Breast epithelium (tissue), 4 donors: ENCODE measurements at regions not wholly inside any gene's neighbourhood (a gene's known extent, or its start where the extent isn't known, plus 50 kb on each side); places are given as distances from the start of the nearest gene placed in this dataset.

ENCODE experiments used
- DNase-seq, 2 donors: peaks; one replicate each; pipeline ENCODE4 v3.0.0-alpha.2; 2019; ENCODE audit warnings: low spot score in 2 of 2
- H3K27ac ChIP-seq, 2 donors: fragments of 200-600 bp; sonication (generic) in 1 of 2; one replicate each; pipeline ENCODE4 v1.5.1; 2016 to 2019; ENCODE audit warnings: mild to moderate bottlenecking in 1 of 2
- H3K27me3 ChIP-seq, 2 donors: fragments of 200-600 bp; sonication (generic) in 1 of 2; one replicate each; pipeline versions ENCODE4 v1.5.1 to v1.6.0; 2017 to 2019; ENCODE audit warnings: control low read depth in 1 of 2, mild to moderate bottlenecking in 1 of 2
- H3K36me3 ChIP-seq: fragments of 200-600 bp; one replicate; pipeline ENCODE4 v1.5.1; 2019
- H3K4me1 ChIP-seq, 2 donors: fragments of 200-600 bp; sonication (generic); one replicate each; pipeline ENCODE4 v1.5.1; 2016 to 2019; ENCODE audit warnings: control low read depth in 1 of 2
- H3K4me3 ChIP-seq, 3 donors: fragments of 200-600 bp; sonication (generic); 1 replicate in 2 of 3; 2 replicates in 1 of 3; pipeline ENCODE4 v1.5.1; 2016 to 2019; ENCODE audit warnings: mild to moderate bottlenecking in 3 of 3, moderate library complexity in 2 of 3
- H3K9me3 ChIP-seq, 2 donors: fragments of 200-600 bp; sonication (generic) in 1 of 2; one replicate each; pipeline ENCODE4 v1.5.1; 2016 to 2019; ENCODE audit warnings: control low read depth in 1 of 2
- POLR2A ChIP-seq: fragments of 450-650 bp; IDR thresholded peaks from one replicate; pipeline ENCODE4 v1.6.1; 2016; ENCODE audit warnings: antibody characterized with exemption, mild to moderate bottlenecking, moderate library complexity
- POLR2AphosphoS5 ChIP-seq, 3 donors: sonication (generic); formaldehyde crosslinking; IDR thresholded peaks; one replicate each; pipeline ENCODE4 v1.6.1; 2017; ENCODE audit warnings: antibody characterized with exemption in 3 of 3
- intact Hi-C: fragments of 100-400 bp; cut with DNase I; formaldehyde crosslinking; loops from one replicate; pipeline ENCODE4 v1.15.1; 2023; ENCODE audit warnings: low total_unique reads
- TF ChIP-seq, protein P1 (sequence below), 3 donors: fragments of 450-650 bp; IDR thresholded peaks; one replicate each; pipeline ENCODE4 v1.5.1; 2016 to 2017; ENCODE audit warnings: antibody characterized with exemption in 3 of 3, mild to moderate bottlenecking in 3 of 3, moderate library complexity in 3 of 3

GRCh38 chr9:115226152-115226551, 108.2 kb upstream of the TNC start:
- no peak for DNase-seq
- Histone ChIP-seq H3K27ac (no peak overlapping the region), H3K4me3 (no peak overlapping the region), H3K27me3 (no peaks in the 10 kb centered on the region), H3K9me3 (no peaks in the 10 kb centered on the region), H3K36me3 (no peaks in the 10 kb centered on the region), H3K4me1 (no peaks in the 10 kb centered on the region)
- no peak for TF ChIP-seq POLR2AphosphoS5 (IDR thresholded peaks at IDR 0.05)
- no peak for TF ChIP-seq POLR2A
- TF ChIP-seq, protein P1, sequence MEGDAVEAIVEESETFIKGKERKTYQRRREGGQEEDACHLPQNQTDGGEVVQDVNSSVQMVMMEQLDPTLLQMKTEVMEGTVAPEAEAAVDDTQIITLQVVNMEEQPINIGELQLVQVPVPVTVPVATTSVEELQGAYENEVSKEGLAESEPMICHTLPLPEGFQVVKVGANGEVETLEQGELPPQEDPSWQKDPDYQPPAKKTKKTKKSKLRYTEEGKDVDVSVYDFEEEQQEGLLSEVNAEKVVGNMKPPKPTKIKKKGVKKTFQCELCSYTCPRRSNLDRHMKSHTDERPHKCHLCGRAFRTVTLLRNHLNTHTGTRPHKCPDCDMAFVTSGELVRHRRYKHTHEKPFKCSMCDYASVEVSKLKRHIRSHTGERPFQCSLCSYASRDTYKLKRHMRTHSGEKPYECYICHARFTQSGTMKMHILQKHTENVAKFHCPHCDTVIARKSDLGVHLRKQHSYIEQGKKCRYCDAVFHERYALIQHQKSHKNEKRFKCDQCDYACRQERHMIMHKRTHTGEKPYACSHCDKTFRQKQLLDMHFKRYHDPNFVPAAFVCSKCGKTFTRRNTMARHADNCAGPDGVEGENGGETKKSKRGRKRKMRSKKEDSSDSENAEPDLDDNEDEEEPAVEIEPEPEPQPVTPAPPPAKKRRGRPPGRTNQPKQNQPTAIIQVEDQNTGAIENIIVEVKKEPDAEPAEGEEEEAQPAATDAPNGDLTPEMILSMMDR (IDR thresholded peaks at IDR 0.05) = no peak
- intact Hi-C loops = no loop called here

DNA sequence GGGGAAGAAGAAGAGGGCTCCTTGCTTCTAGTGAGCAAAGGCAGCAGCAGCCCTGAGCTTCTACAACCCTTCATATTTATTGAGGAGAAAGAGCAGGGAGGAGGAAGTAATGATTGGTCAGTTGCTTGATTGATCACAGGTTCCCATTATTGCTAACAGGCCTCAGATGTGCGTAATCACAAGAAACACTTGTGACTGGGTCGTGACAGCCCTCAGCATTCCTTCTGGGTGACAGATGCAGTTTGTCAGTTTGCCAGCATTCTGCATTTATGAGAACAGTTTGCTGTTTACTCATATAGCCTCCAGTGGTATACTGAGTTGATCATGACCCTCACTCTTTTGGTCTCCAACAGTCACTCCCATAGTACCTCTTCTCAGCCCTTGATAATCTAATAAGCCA, 111.5 kb upstream of the TNC start:
- Histone ChIP-seq H3K36me3 (no peaks in the 10 kb centered on the region), H3K27me3 (no peaks in the 10 kb centered on the region), H3K4me1 (no peaks in the 10 kb centered on the region), H3K4me3 (no peak overlapping the region), H3K27ac (no peak overlapping the region), H3K9me3 (no peaks in the 10 kb centered on the region)
- intact Hi-C loops = no loop called here
- DNase-seq = no peak
- TF ChIP-seq, protein P1 (IDR thresholded peaks at IDR 0.05) = no peak
- TF ChIP-seq POLR2AphosphoS5 (IDR thresholded peaks at IDR 0.05) (no peak), POLR2A (no peak)

- no peak for DNase-seq
- TF ChIP-seq POLR2AphosphoS5 (IDR thresholded peaks at IDR 0.05) (no peak), POLR2A (no peak)
- TF ChIP-seq, protein P1 (IDR thresholded peaks at IDR 0.05) = no peak
- H3K36me3 ChIP-seq = no peaks in the 10 kb centered on the region
- H3K4me1 ChIP-seq = no peaks in the 10 kb centered on the region
- no peaks in the 10 kb centered on the region for H3K27me3 ChIP-seq
- intact Hi-C loops = no loop called here
- H3K4me3 ChIP-seq = no peak overlapping the region
- H3K9me3 ChIP-seq = no peaks in the 10 kb centered on the region
- no peak overlapping the region for H3K27ac ChIP-seq
Observed at GRCh38 chr9:115230924-115231515, 113.1 kb upstream of the TNC start.

DNA sequence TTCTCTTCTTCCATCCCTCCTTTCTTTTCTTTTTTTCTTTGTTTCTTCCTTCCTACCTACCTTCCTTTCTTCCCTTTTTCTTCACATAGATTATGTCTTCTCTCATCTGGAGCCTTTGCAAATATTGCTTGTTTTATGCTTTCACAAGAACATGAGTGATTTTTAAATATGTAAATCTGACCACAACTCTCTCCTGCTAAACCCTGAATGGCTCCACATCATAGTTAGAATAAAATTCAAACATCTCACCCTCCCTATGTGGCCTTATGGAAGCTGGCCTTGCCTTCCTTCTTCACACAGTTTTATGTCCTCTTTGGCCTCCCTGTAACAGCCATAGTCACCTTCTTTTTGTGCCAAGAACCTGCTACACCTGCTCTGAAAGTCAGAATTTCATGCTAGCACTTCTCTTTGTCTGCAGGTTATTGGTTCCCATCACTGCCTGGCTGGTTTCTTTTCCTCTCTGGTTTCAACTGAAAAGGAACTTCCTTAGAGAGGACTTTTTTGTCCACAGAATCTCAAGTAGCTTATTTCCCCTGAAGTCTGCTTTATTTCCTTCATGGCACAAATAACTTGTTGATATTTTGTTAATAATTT, 114.3 kb upstream of the TNC start:
- Histone ChIP-seq H3K36me3 (no peaks in the 10 kb centered on the region), H3K9me3 (no peaks in the 10 kb centered on the region), H3K27ac (no peak overlapping the region), H3K27me3 (no peaks in the 10 kb centered on the region), H3K4me3 (no peak overlapping the region), H3K4me1 (no peaks in the 10 kb centered on the region)
- intact Hi-C loops = no loop called here
- TF ChIP-seq POLR2AphosphoS5 (IDR thresholded peaks at IDR 0.05) (no peak), POLR2A (no peak)
- TF ChIP-seq, protein P1 (IDR thresholded peaks at IDR 0.05) = no peak
- DNase-seq = no peak

GRCh38 chr9:115234094-115234493, 116.1 kb upstream of the TNC start:
- no peaks in the 10 kb centered on the region for H3K27me3 ChIP-seq
- peak in 1 of 2 donors; percentile 55 for DNase-seq
- H3K4me1 ChIP-seq = no peaks in the 10 kb centered on the region
- TF ChIP-seq POLR2A = no peak
- TF ChIP-seq, protein P1 (IDR thresholded peaks at IDR 0.05) = no peak
- no peak for TF ChIP-seq POLR2AphosphoS5 (IDR thresholded peaks at IDR 0.05)
- H3K4me3 ChIP-seq = no peak overlapping the region
- H3K36me3 ChIP-seq = no peaks in the 10 kb centered on the region
- H3K27ac ChIP-seq = peak overlapping the region; percentile 55 to 62
- intact Hi-C loops = no loop called here
- no peaks in the 10 kb centered on the region for H3K9me3 ChIP-seq
